ENCODE measurements at regions not wholly inside any gene's neighbourhood (a gene's known extent, or its start where the extent isn't known, plus 50 kb on each side); places are given as distances from the start of the nearest gene placed in this dataset.
"Not testable (repeated sequence)": the region's sequence is repeated elsewhere in the genome, so short reads cannot be mapped to it uniquely, and the experiment has no call there.

DNA sequence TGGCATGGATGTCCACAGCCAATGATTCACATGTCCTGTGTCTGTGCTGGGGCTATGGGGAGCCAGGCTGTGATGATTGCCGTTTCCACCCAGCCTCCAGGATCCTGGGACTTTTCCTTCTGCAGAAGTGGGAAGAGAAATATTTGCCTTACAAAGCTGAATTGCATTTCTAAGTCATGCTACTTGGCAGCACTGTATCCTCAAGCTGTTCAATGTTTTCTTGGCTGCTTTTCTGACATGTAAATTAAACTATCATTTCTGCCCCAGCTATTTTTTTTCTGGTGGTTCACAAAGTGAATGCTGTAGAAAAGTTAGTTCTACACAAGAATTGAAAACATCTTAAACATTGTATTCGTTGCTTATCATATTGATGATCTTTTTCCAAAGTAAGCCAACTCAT, 51.9 kb upstream of the TCERG1L start:
- Histone ChIP-seq H3K4me3 (no peak overlapping the region), H3K9me3 (peaks cover 3% of the 10 kb centered on the region), H3K4me1 (ENCODE audit: low read depth) (no peaks in the 10 kb centered on the region), H3K36me3 (ENCODE audit: low read depth) (no peaks in the 10 kb centered on the region)
- DNase-seq (no peak), ATAC-seq (no peak)
- intact Hi-C loops (cut with DNase I, micrococcal nuclease), result no loop called here
- TF ChIP-seq, protein P1, sequence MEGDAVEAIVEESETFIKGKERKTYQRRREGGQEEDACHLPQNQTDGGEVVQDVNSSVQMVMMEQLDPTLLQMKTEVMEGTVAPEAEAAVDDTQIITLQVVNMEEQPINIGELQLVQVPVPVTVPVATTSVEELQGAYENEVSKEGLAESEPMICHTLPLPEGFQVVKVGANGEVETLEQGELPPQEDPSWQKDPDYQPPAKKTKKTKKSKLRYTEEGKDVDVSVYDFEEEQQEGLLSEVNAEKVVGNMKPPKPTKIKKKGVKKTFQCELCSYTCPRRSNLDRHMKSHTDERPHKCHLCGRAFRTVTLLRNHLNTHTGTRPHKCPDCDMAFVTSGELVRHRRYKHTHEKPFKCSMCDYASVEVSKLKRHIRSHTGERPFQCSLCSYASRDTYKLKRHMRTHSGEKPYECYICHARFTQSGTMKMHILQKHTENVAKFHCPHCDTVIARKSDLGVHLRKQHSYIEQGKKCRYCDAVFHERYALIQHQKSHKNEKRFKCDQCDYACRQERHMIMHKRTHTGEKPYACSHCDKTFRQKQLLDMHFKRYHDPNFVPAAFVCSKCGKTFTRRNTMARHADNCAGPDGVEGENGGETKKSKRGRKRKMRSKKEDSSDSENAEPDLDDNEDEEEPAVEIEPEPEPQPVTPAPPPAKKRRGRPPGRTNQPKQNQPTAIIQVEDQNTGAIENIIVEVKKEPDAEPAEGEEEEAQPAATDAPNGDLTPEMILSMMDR (IDR thresholded peaks at IDR 0.05), result no peak

DNA sequence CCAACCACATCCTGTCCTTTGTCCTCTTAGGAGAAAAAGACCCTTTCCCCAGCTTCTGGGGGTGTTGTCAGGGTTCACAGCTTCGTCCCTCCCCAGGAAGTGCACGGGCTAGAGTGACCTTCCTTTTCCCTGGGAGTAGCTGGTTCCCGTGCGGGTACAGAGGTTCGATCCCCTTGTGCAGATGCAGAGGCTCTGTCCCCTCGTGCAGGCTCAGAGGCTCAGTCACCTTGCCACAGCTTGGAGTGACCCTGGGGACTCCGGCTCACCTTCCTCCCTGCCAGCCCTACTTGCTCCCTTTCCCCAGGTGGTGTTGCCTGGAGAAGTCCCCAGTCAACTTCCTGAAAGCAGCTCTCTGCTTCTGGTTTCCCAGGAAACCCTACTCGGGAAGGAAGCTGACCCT, 60.0 kb upstream of the TCERG1L start:
- DNase-seq (no peak), ATAC-seq (no peak)
- intact Hi-C loops (cut with DNase I, micrococcal nuclease), result no loop called here
- Histone ChIP-seq H3K4me3 (no peak overlapping the region), H3K36me3 (ENCODE audit: low read depth) (no peaks in the 10 kb centered on the region), H3K4me1 (ENCODE audit: low read depth) (no peaks in the 10 kb centered on the region), H3K9me3 (peaks cover 6% of the 10 kb centered on the region)
- TF ChIP-seq, protein P1 (IDR thresholded peaks at IDR 0.05), result no peak

DNA sequence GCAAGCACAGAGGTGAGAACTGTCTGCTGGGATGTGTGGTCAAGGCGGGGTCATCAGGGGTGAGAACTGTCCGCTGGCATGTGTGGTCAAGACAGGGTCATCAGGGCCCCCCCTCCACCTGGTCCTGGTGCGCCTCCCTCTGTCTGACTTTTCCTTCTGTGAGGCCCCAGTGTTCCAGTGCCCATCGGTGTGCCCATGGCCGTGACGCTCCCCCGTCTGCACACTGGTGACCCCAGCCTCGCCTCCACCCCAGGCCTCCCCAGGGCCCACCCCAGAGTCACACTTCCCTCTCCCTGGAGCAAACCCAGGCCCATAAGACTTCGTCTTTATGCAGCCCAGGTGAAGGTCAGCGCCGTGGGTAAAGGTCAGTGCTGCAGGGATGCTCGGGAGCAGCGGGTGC, 70.1 kb upstream of the TCERG1L start:
- ATAC-seq, result no peak
- DNase-seq, result no peak
- intact Hi-C loops (cut with DNase I, micrococcal nuclease), result no loop called here
- H3K4me1 ChIP-seq (ENCODE audit: low read depth), result no peaks in the 10 kb centered on the region
- H3K36me3 ChIP-seq (ENCODE audit: low read depth), result no peaks in the 10 kb centered on the region
- H3K9me3 ChIP-seq, result peaks cover 6% of the 10 kb centered on the region
- TF ChIP-seq, protein P1 (IDR thresholded peaks at IDR 0.05), result no peak
- H3K4me3 ChIP-seq, result no peak overlapping the region

DNA sequence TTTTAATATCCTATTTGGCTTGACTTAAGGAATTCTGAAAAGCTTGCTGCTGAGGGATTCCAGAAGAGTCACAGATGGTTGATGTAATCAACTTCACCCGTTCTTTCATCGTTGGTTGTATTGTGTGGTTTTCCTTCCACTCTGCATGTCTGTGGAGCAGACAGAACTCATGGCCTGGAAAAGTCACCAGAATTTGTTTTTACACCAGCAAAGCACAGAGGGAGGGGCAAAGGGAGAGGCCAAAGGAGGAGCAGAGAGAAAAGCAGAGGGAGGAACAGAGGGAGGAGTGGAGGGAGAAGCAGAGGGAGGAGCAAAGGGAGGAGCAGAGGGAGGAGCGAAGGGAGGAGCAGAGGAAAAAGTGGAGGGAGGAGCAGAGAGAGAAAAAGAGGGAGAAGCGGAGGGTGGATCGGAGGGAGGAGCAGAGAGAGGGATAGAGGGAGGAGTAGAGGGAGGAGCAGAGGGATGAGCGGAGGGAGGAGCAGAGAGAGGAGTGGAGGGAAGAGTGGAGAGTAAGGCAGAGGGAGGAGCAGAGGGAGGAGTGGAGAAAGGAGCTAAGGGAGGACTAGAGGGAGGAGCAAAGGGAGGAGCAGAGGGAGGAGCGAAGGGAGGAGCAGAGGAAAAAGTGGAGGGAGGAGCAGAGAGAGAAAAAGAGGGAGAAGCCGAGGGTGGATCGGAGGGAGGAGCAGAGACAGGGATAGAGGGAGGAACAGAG, 73.8 kb upstream of the TCERG1L start:
- not testable (repeated sequence) for ATAC-seq

DNA sequence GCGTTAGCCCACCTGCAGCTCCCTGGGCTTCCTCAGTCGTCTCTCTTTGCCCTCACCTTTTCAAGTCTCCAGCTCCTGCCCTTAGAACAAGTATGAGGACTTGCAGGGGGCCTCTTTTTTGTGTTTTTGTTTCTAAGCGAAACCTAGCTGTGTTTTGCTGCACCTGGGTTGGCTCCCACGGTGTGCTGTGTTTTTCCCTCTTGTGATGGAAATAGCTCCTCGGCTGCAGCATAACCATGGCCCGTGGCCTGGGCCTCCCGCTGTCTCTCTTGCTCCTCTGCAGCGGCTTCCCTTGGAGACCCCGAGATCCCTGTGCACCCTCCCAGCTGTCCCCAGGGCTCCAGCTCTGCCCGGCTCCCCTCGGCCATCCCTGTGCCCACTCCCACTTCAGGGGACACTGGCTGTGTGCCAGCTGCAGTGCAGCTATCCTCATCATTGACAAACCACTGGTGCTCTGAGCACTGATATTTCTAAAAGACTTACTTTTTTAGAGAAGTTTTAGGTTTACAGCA, 75.6 kb upstream of the TCERG1L start:
- ATAC-seq (no peak), DNase-seq (no peak)
- no peak overlapping the region for H3K4me3 ChIP-seq
- TF ChIP-seq, protein P1 (IDR thresholded peaks at IDR 0.05), result no peak
- intact Hi-C loops (cut with DNase I, micrococcal nuclease), result no loop called here
- H3K4me1 ChIP-seq (ENCODE audit: low read depth), result no peaks in the 10 kb centered on the region
- H3K9me3 ChIP-seq, result peaks cover 3% of the 10 kb centered on the region
- no peaks in the 10 kb centered on the region for H3K36me3 ChIP-seq (ENCODE audit: low read depth)

More for the DNA sequence above, 73.8 kb upstream of the TCERG1L start:
- intact Hi-C loops (cut with DNase I, micrococcal nuclease); H3K4me1 ChIP-seq (ENCODE audit: low read depth); H3K36me3 ChIP-seq (ENCODE audit: low read depth); H3K4me3 ChIP-seq; H3K9me3 ChIP-seq; DNase-seq: not testable (repeated sequence)

DNA sequence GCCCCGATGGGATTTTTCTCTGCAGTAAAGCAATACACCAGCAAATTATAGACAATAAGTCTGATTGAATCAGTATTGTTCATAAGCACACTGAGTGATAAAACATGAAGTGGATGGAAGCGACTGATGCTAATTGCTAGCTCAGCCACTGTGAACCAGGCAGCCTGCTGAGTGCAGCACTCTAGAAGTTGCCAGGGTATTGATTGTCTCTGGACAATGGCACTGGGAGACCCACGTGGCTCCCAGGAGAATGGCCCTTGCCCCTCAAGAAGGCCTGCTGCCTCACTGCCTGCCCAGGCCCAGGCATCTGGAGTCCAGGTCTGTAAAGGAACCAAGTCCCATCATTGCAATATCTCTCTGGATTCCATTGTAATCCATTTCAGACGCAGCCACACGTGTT, 80.4 kb upstream of the TCERG1L start:
- intact Hi-C loops (cut with DNase I, micrococcal nuclease), result no loop called here
- Histone ChIP-seq H3K36me3 (ENCODE audit: low read depth) (no peaks in the 10 kb centered on the region), H3K9me3 (no peaks in the 10 kb centered on the region), H3K4me1 (ENCODE audit: low read depth) (no peaks in the 10 kb centered on the region), H3K4me3 (no peak overlapping the region)
- ATAC-seq (no peak), DNase-seq (no peak)
- TF ChIP-seq, protein P1 (IDR thresholded peaks at IDR 0.05), result no peak

All from mucosa of descending colon (tissue), 3 donors.